Hematopoietic multipotent progenitor cell treated with erythropoietin and hydrocortisone succinate and interleukin-3 and kit ligand, for 17 days (in vitro differentiated cells): ENCODE measurements at regions not wholly inside any gene's neighbourhood (a gene's known extent, or its start where the extent isn't known, plus 50 kb on each side); places are given as distances from the start of the nearest gene placed in this dataset.
"Not testable (repeated sequence)": the region's sequence is repeated elsewhere in the genome, so short reads cannot be mapped to it uniquely, and the experiment has no call there.

Source experiments
- DNase-seq: peaks from one replicate; pipeline ENCODE4 v3.0.0-alpha.2; 2015; ENCODE audit warnings: low spot score

GRCh38 chr14:85010186-85010585 lies 519.8 kb upstream of the FLRT2 start:
- DNase-seq, result no peak

DNA sequence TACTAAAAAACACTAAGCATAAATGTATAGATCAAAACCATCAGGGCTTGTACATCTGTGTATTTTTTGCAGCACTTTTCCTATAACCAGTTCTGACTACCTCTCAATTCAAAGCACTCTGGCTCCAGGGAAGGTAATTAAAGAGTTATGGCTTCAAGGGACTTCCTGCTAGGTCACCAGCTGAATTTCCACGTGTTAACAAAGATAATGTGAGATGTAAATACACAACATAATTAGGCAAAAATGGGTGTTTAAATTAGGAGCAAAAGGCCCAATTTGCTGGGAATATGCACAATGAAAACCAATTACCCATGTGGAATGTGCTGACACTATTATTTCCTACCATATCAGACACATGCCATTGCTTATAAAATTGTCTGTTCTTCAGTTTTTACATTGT lies 513.4 kb upstream of the FLRT2 start:
- DNase-seq, result no peak

DNA sequence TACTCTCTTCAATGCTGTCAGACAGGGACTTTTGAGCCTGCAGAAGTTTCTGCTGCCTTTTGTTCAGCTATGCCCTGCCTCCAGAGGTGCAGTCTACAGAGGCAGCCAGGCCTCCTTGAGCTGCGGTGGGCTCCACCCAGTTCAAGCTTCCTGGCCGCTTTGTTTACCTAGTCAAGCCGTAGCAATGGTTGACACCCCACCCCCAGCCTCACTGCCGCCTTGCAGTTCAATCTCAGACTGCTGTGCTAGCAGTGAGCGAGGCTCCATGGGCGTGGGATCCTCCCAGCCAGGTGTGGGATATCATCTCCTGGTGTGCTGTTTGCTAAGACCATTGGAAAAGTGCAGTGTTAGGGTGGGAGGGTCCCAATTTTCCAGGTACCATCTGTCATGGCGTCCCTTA lies 506.1 kb upstream of the FLRT2 start:
- DNase-seq, result not testable (repeated sequence)

- DNase-seq, result no peak
These were observed 505.0 kb upstream of the FLRT2 start for GRCh38 chr14:85024931-85025330.

GRCh38 chr14:85027681-85028370 lies 502.1 kb upstream of the FLRT2 start:
- DNase-seq, result no peak

GRCh38 chr14:85037411-85037810 lies 492.5 kb upstream of the FLRT2 start:
- no peak for DNase-seq

DNA sequence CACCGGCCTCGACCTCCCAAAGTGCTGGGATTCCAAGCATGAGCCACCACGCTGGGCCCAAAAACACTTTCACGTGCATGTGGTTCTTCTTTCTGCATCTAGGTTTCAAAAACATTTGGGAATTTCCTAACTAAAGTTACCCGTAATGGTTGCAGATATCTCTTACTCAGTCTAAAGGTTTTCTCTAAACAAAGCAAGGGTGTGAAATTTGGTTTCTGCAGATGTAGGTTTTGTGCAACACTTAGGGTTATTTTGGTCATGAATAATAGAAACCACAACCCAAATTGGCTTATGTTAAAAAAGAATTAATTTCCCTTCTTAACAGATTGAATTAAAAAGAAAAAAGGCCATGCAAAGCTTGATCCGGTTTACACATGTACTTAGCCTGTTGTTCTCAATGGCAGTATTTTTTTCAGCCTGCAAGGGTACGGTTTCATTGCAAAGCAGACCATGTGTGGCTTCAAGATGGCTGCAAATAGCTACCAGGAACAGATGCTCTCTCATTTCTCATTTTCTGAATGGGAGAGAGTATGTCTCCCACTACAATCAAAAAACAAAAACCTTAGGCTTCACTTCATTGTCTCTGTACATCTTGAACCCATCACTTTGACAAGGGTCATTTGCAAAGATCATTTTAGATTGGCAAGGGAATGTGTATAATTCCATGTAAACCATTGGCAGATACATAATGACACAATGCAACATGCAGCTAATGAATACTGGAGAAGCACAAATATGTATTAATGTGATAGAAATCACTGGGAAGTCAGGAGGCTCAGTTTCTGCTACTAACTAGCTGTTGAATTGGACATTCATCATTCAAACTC lies 491.2 kb upstream of the FLRT2 start:
- DNase-seq, result no peak

DNA sequence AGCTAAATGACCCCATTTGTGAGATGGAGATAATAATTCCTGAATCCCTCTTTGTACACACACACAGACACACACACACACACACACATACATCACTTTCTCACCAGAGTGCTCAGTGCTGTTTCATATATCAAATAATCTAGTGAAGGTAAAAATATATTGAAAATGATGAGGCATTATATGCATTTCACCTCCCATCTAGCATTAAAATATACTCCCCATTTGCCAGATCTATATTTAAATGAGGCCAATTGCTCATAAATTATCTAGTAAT lies 490.7 kb upstream of the FLRT2 start:
- no peak for DNase-seq

DNA sequence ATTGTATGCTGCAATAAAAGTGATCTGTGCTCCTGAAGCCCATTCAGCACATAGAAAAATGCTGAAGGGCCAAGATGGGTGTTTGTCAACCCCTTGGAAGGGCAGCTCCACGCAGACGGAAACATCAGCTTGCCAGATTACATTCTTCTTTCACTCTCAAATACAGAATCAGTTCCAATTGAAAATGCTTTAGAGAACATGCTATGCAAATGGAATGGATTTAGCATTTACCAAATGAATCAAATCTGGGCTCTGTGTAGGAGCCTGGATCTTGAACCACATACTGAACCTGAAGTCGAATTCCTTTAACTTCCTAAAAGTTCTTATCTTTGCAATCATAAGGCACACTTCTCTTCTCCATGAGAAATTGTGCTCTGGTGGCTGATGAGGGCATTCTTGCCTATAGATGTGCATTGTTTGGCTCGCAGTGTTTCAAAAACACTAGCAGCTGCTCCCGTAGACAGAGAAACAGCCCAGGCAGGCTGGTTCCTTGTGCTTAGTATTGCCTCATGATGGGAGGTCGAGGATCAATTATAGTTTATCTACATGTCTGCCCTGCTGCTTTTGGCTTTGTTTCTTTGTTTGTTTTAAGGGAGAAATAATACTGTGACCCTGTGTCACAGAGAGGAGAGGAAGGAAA lies 489.8 kb upstream of the FLRT2 start:
- DNase-seq, result no peak

DNA sequence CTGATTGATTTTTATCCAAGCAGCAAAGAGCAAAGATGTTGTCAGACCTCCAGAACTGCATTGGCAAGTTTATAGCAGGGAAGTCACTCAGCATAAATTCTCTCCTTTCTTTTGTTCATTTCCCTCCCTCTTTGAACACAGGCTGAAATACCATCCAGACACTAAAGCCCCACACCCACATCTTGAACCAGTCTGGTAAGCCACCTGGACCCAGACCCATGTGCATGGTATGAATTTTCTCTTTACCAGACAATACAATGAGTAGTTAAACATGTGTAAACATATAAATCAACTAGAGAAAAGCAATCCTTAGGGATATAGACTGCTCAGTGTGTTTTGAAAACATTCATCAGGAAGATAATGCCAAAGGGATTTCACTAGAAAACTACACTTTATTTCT lies 488.3 kb upstream of the FLRT2 start:
- DNase-seq, result no peak

DNA sequence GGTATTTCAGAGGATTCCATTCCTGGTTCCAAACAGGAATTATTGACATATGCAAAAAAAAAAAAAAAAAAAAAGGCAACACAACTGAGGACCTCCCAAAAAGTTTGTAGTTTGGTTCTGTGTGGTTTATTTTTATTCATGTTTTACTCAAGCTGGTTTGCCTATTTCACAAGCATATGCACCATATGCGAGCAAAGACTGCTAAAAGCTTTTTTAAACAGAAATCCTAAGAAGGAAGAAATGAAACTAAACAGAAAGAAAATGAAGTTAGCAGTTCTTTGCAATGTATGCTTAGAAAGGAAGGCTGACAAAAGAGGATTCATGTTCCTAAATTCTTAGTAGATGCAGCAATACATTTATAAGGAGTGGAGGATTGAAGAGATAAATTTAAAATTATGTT lies 487.6 kb upstream of the FLRT2 start:
- no peak for DNase-seq

DNA sequence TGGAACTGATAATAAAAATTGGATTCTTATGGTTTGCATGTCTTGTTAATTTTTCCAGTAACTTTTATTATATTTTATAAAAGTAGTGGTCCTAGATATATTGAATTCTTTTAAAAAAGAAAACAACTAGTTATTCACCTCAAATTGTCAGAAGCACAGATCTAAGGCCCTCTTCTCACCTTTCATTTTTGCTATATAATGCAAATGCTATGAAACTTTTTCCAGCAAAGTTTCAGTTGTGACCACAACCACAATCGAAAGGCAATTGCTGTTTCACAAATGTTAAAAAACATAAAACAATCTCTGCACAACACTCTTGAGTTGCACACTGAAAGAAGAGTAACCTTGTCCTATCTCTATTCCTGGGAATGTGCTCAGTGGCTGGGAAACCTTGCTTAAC lies 479.8 kb upstream of the FLRT2 start:
- no peak for DNase-seq

- DNase-seq, result no peak
These were observed 477.3 kb upstream of the FLRT2 start for GRCh38 chr14:85052646-85053045.

- DNase-seq, result no peak
These were observed 475.8 kb upstream of the FLRT2 start for GRCh38 chr14:85054178-85054577.

DNA sequence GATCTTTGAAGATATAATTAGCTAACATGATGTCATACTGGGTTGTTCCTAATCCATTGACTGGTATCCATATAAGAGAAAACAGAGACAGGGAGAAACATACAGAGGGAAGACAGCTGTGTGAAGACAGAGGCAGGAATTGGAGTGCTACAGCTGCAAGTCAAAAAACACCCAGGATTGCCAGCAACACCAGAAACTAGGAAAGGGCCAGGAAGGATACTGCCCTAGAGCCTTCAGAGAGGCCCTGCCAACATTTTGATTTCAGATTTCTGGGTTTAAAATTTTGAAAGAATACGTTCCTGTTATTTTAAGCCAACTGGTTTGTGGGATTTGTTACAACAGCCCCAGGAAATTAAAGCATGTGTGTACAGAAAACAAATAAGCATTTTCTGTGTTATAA lies 473.7 kb upstream of the FLRT2 start:
- DNase-seq, result no peak

GRCh38 chr14:85057221-85057620 lies 472.7 kb upstream of the FLRT2 start:
- DNase-seq, result no peak

DNA sequence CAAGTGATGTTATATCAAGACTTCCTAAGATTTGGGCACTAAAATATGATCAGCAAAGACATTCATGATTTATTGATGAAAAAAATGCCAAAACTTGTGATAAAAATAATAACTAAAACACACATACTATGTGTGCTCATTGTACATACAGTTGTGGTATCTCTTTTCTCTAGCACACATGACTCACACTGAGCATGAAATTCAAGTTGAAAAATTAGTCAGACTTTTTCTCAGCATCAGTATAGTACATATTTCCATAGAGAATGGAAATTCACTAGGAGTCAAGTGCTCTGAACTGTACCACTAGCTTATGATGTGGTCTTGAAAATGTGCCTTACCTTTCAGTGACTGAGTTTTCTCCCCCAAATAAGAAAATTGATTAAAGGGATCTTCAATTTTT lies 471.8 kb upstream of the FLRT2 start:
- no peak for DNase-seq

DNA sequence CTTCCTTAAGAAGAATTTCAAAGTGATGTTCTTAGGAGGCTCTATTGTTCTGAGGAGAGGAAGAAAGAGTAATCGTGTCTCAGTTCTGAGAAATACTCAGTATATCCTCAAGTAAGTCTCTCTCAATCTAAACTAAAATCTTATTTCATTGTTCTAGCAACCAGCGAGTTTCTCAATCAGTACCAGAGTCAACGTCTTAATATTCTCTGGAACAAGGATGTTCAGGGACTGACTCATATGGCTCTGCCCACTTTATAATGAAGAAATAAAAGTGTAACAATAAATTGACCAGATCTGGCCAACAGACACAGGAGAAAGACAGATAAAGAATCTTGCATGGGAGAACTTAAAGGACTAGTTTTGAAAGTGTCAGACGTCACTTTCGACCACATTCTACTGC lies 469.8 kb upstream of the FLRT2 start:
- no peak for DNase-seq

DNA sequence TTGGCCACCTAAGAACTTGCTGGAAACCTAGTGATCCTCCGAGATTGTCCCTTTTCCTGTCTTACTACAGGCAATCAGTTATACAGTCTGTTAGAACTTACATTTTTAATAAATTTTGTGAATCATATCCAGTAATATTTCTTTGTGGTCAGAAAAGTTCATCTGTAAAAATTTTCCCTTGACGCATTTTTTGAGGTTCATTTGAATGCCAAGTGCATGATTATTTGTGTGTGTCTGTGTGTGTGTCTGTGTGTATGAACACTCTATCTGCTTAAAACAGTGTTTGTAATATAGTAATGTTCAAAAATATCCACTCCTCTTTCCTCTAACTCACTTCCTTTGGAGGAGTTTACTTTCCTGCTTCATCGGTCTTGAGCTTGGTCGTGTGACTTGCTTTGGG lies 468.7 kb upstream of the FLRT2 start:
- no peak for DNase-seq

DNA sequence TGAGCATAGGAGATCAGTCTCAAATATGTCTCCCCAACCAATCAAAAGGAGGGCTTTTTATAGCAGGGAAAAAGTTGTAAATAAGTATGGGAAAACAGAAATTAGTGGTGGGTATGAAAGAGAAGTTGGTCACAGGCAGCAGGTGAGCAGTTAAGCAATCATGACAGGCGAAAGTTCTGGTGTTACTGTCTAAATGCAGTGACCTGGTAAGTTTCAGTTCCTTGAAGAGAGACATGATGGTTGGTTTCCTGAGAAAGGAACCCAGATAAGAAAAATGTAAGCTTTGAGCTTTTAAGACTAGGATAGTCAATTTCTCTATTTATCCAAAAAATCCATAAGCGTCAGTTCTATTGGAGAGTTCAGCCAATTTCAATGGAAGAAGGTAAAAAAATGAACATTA lies 466.2 kb upstream of the FLRT2 start:
- no peak for DNase-seq

DNA sequence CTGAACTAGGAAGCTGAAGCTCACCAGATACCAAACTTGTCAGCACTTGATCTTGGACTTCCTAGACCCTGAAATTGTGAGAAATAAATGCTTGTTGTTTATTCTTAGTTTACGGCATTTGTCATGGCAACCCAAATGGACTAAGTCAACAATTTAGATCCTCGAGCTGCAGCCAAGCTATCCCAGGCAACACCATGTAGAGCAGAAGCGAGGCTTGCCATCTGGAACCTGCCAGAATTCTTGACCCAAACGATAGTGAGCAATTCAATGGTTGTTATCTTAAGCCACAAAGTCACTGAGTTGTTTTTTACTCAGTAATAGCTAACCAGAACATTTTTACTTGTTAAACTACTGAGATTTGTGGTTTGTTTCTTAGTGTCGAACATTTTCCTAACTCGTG lies 458.5 kb upstream of the FLRT2 start:
- DNase-seq, result no peak

DNA sequence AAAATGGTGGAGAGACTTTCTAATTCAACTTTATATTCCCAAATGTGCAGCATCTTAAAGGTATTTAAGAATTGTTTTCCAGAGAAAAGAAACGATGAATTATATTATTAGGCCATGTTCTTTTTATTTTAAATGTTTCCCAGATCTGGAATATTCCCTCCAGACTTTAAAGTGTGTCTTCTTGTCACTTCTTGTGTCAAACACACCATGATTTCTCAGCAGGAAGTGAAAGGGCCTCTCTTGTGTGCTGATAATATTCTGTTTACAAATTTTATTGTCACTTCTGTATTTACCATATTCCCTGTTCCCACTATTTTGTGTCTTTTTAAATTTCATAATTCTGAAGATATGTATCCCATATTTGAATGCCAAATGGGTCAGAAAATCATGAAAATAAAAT lies 455.0 kb upstream of the FLRT2 start:
- DNase-seq, result no peak

DNA sequence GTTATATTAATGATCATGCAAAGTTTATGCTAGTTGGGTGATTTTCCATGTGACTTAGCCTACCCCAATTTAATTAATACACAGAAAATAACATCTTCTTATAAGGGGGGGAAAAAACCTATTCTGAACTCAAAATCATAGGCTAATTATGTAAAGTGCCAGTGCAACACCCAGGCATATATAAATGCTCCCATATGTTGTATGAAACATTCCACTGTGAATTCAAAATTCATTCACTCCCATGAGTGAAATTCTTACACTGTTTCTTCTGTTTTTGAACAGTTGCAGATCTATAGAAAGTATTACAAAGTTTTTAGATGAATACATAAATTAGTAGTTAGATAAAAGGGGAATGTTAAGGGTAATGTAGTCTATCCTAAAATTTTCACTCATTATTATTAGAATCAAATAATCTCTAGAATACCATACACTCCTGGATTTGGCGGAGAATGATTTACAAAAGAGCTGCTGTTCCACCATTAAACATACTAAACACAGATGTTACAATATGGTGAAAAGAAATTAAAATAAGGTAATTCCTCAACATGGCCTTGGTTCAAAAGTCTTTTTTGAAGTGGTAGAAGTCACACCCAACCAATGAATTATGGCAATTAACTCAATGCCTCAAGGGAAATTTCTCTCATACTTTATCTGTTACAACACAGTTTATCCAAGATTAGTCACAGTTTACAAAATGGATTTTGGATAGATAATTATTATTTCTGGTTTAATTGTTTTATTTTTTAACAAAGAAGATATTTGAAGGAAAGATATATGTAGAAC lies 454.1 kb upstream of the FLRT2 start:
- DNase-seq, result no peak
